Skin epidermis (tissue), 12 donors: ENCODE measurements at regions not wholly inside any gene's neighbourhood (a gene's known extent, or its start where the extent isn't known, plus 50 kb on each side); places are given as distances from the start of the nearest gene placed in this dataset.

Experiments
- H3K27ac ChIP-seq, 21 experiments: fragments of 200-600 bp; sonication (generic) in 11 of 21; one replicate each; pipeline ENCODE4 v1.5.0; 2020; ENCODE audit warnings: mild to moderate bottlenecking in 3 of 21, inconsistent platforms in 2 of 21, moderate library complexity in 2 of 21
- H3K4me3 ChIP-seq, 7 experiments: fragments of 200-600 bp; sonication (generic) in 2 of 7; one replicate each; pipeline ENCODE4 v1.5.0; 2020; ENCODE audit warnings: inconsistent platforms in 2 of 7, mild to moderate bottlenecking in 2 of 7, moderate library complexity in 1 of 7

- Histone ChIP-seq H3K4me3 (no peak overlapping the region), H3K27ac (no peak overlapping the region)
These were observed 231.8 kb upstream of the AGA start for GRCh38 chr4:177673985-177674489.

DNA sequence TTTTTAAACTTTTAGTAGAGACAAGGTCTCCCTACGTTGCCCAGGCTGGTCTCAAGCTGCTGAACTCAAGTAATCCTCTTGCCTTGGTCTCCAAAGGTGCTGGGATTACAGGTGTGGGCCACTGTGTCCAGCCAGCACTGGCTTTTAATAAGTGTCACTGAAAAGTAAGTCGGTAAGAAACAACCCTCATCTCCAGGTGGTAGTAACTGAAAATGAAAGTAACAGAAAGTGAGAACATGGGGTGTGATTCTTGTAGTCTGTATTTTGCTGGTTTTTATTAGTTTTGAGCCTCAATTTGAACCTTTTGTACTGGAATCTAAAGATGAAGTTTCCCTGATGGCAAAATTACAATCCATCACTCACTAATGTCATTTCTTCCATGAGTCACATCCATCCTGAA lies 238.1 kb upstream of the AGA start:
- no peak overlapping the region for H3K4me3 ChIP-seq

GRCh38 chr4:177681902-177682301 lies 239.7 kb upstream of the AGA start:
- H3K4me3 ChIP-seq: no peak overlapping the region
- no peak overlapping the region for H3K27ac ChIP-seq

More for the DNA sequence above, 238.1 kb upstream of the AGA start:
- H3K27ac ChIP-seq: no peak overlapping the region

DNA sequence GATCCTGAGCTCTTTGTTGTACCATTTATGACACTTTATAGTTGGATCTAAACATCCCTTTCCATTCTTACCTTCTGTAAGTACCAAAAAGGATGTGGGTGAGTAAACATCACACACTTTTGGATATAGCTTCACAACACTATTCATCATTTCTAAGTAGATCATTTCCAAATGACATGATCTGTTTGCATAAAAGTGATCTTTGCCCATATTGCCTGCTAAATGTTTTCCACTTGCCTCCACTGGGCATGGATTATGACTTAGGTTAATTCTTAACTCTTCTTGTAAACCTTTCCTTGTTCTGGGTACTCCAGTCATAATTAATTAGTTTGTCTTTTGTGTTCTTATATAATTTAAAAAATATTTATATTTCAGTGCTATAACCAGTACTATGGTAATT lies 244.9 kb upstream of the AGA start:
- H3K27ac ChIP-seq: no peak overlapping the region
- no peak overlapping the region for H3K4me3 ChIP-seq

DNA sequence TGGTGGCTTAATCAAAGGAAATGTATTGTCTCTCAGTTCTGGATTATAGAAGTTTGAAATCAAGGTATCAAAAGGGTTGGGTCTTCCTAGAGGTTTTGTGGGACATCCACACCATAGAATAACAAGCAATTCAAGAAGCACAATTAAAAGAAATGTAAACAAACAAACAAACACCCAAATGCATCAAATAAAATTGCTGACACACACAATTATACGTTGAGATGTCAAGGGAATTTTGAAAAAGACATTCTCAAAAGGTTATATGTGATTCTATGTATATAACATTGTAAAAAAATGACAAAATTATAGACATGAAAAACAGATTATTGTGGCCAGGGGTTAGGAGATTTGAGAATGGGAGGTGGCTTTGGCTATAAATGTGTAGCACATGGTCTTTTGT lies 250.7 kb upstream of the AGA start:
- H3K27ac ChIP-seq: no peak overlapping the region
- no peak overlapping the region for H3K4me3 ChIP-seq

GRCh38 chr4:177696438-177696966 lies 254.3 kb upstream of the AGA start:
- Histone ChIP-seq H3K27ac (no peak overlapping the region), H3K4me3 (no peak overlapping the region)

DNA sequence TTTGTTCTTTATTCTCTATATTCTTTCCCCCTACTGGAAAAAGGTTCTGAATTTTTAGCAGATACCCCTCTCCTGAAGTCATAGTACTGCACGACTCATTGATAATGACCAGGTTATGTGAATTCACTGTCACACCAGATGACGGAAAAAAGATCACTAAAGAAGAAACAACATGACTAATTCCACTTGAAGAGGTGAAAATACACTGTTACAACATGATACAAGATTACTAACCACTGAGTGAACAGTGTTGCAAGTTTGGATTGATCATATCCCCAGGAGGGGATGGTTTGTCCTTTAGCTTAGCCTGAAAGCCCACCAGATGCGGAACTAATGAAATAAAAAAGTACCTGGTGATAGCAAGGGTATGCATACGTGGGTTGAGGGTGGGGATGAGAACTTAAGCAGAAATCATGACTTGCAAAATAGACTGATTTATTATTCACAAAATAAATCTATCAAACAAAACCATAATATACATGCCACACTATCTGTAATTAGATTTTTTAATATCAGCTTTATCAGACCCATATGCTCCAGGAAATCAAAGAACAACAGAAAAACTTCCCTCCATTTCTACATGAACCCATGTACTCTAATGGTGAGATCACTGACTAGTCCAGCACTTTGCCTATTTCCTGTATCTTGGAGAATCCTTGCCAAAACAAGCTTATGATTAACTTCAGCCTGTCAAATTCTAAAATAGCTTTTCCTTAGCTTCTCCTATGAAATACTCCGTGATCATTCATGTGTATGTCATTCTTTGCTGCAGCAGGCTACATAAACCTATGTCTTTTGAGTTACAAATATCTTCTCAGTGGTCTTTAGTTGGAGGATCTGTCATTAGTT lies 257.4 kb upstream of the AGA start:
- Histone ChIP-seq H3K4me3 (no peak overlapping the region), H3K27ac (no peak overlapping the region)

GRCh38 chr4:177706916-177707315 lies 264.7 kb upstream of the AGA start:
- no peak overlapping the region for H3K4me3 ChIP-seq
- no peak overlapping the region for H3K27ac ChIP-seq

DNA sequence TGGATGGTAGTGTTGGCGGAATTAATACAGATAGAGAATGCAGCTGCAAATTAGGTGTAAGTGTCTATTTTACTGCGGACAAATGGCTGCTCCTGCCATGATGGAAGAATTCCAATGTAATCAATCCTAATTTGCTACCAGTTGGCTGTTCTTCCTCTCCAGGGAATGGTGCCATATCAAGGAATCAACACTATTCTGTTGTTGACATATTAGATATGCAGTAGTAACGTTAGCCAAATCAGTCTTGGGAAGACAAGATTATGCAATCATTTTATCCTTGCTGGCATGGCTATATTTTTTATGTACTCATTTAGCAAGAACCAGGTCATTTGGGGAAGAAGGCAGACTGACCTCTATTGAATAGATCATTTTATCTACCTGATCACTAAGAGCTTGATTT lies 271.2 kb upstream of the AGA start:
- no peak overlapping the region for H3K4me3 ChIP-seq

GRCh38 chr4:177717407-177717806 lies 275.2 kb upstream of the AGA start:
- no peak overlapping the region for H3K4me3 ChIP-seq
- H3K27ac ChIP-seq: no peak overlapping the region

More for the DNA sequence above, 271.2 kb upstream of the AGA start:
- H3K27ac ChIP-seq: no peak overlapping the region

DNA sequence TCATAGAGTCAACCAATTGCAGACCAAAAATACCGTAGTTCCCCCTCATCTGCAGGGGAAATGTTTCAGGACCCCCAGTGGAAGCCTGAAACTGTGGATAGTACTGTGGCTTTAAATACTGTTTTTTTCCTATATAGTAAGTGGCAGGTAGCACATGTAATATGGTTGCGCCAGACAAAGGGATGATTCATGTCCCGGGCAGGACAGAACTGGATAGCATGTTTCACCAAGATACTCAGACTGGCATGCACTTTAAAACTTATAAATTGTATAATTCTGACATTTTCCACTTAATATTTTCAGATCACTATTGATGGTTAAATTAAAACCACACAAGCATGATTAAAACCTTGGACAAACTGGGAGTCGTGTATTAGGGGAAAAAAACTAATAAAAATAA lies 276.3 kb upstream of the AGA start:
- Histone ChIP-seq H3K4me3 (no peak overlapping the region), H3K27ac (no peak overlapping the region)

- no peak overlapping the region for H3K27ac ChIP-seq
- H3K4me3 ChIP-seq: no peak overlapping the region
These were observed 283.9 kb upstream of the AGA start for GRCh38 chr4:177726111-177726510.

- H3K27ac ChIP-seq: no peak overlapping the region
- no peak overlapping the region for H3K4me3 ChIP-seq
These were observed 286.3 kb upstream of the AGA start for GRCh38 chr4:177728361-177729152.

DNA sequence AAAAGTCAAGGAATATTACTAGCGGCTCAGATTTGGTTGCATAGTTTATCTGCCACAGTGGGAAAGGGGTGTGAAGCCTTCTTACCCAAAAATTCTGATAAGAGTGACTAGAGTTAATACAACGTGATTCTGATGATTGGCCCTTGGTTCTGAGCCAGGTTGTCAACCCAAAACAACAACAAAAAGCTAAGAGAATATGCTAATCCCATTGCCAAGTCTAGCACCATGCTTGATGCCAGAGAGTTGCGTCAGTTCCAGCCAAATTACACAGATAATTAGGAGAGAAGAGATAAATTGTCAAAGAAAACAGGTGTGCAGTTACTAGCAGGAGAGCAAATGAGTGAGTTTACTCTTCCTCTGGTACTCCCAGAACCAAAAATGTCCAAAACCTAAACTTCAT lies 287.4 kb upstream of the AGA start:
- no peak overlapping the region for H3K4me3 ChIP-seq
- H3K27ac ChIP-seq: no peak overlapping the region

- no peak overlapping the region for H3K4me3 ChIP-seq
- H3K27ac ChIP-seq: no peak overlapping the region
These were observed 295.2 kb upstream of the AGA start for GRCh38 chr4:177737387-177737940.

GRCh38 chr4:177740563-177740962 lies 298.3 kb upstream of the AGA start:
- Histone ChIP-seq H3K4me3 (no peak overlapping the region), H3K27ac (no peak overlapping the region)

- Histone ChIP-seq H3K27ac (no peak overlapping the region), H3K4me3 (no peak overlapping the region)
These were observed 317.5 kb upstream of the AGA start for GRCh38 chr4:177759729-177760128.

DNA sequence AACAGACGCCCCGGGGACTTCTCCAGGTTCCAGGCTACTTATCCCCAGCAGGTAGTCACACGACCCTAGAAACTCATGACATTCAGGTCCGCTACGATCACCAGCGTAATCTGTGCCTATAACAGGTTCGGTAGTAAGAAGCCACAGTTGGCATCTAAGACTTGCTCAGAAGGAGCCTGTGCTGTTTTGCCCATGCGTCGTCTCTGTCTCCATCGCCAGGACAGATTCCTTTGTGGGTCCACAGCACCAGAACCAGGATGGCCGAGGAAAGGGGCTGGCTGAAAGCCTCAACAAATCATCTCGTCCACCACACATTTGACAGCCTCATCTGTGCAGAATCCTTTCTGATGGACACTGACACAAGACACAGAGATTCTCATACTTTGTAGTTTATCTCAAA lies 319.5 kb upstream of the AGA start:
- no peak overlapping the region for H3K4me3 ChIP-seq

DNA sequence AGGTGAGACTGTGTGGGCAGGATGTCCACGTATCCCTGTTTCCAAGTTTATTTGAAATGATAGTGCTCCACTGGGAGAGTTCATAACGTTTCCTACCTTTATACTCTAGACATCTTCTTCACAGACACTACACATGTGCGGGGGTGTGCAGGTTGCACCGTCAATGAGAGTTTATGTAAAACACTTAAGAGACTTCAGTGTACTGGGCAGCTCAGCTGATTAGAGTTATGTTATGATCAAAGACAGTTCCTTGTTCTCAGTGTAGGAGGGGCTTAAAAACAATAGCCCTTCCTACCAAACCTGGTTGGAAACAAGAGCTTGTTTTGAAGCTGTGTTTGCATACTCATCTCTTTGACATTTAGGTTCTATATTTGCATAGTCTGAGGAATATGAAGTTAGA lies 326.9 kb upstream of the AGA start:
- no peak overlapping the region for H3K4me3 ChIP-seq
- H3K27ac ChIP-seq: no peak overlapping the region

More for the DNA sequence above, 319.5 kb upstream of the AGA start:
- no peak overlapping the region for H3K27ac ChIP-seq

GRCh38 chr4:177770776-177771175 lies 328.5 kb upstream of the AGA start:
- no peak overlapping the region for H3K4me3 ChIP-seq
- no peak overlapping the region for H3K27ac ChIP-seq
